ENCODE measurements at regions not wholly inside any gene's neighbourhood (a gene's known extent, or its start where the extent isn't known, plus 50 kb on each side); places are given as distances from the start of the nearest gene placed in this dataset.

GRCh38 chr6:11926594-11927407 is 85.3 kb upstream of the HIVEP1 start:
- no peak for DNase-seq (ENCODE audit: low read depth)

GRCh38 chr6:11925805-11926204 is 86.3 kb upstream of the HIVEP1 start:
- DNase-seq (ENCODE audit: low read depth): no peak

GRCh38 chr6:11923621-11924020 is 88.5 kb upstream of the HIVEP1 start:
- no peak for DNase-seq (ENCODE audit: low read depth)

GRCh38 chr6:11922901-11923300 is 89.2 kb upstream of the HIVEP1 start:
- DNase-seq (ENCODE audit: low read depth): no peak

DNA sequence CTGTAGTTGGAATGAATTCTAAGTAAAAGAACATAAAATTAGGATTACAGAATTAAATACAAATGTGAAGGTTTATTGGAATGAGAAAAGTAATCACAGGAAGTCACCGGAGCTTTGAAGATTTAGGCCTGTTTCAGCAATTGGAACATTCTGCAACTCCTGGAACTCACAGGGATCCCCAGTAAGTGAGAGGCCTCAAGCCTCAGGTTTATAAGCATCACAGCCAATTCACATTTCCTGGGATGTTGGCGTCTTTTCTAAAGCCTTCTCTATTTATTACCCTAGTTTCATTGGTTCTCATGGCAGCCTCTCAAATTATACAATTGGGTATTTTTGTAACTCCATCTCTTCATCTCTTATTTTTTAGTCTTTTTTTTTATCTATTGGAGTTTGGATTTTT is 90.4 kb upstream of the HIVEP1 start:
- DNase-seq (ENCODE audit: low read depth): no peak

GRCh38 chr6:11921017-11921438 is 91.1 kb upstream of the HIVEP1 start:
- DNase-seq (ENCODE audit: low read depth): peak; percentile 58

DNA sequence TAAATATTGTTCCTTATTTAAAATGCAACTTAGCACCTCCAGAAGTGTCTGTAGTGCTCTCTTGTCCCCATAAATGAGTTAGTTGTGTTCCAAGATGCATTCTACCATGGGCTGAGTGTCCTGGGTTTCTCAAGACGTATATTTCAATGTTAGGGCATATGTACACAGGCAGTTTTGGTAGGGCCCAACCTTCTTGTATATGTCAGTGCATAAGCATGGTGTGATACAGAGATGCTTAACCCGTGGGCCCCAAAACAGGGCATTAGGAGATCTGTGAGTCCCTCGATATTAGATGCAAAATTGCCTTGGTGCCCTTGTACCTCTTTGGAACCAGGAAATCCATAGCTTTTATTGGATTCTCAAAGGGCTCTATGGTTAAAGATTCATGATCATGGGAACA is 91.5 kb upstream of the HIVEP1 start:
- DNase-seq (ENCODE audit: low read depth): no peak

DNA sequence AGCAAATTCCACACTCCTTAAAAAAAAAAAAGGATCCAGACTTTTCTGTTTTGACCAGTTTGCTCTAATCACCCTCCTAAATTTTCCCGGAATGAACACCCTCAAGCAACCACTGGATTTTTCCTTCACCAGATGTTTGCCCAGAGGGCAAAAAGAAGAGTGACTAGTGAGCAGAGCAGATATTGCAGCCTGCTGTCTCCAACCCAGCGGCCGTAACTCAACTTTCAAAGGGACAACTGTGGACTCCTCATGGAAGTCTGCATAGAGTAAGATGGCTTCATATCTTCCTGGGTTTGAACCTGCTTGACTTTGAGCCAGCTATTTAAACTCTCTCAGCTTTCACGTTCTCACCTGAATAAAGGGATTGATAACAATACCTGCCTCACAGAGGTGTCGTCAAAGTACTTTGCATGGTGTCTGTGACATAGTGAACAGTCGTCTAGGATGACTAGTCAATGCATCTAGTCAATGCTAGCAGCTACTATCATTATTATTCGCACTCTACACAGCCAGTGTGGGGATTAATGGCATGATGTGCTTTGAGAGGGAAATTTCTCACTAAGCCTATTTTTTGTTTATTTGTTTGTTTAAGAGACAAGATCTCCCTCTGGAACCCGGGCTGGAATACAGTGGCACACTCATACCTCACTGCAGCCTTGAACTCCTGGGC is 92.2 kb upstream of the HIVEP1 start:
- no peak for DNase-seq (ENCODE audit: low read depth)

DNA sequence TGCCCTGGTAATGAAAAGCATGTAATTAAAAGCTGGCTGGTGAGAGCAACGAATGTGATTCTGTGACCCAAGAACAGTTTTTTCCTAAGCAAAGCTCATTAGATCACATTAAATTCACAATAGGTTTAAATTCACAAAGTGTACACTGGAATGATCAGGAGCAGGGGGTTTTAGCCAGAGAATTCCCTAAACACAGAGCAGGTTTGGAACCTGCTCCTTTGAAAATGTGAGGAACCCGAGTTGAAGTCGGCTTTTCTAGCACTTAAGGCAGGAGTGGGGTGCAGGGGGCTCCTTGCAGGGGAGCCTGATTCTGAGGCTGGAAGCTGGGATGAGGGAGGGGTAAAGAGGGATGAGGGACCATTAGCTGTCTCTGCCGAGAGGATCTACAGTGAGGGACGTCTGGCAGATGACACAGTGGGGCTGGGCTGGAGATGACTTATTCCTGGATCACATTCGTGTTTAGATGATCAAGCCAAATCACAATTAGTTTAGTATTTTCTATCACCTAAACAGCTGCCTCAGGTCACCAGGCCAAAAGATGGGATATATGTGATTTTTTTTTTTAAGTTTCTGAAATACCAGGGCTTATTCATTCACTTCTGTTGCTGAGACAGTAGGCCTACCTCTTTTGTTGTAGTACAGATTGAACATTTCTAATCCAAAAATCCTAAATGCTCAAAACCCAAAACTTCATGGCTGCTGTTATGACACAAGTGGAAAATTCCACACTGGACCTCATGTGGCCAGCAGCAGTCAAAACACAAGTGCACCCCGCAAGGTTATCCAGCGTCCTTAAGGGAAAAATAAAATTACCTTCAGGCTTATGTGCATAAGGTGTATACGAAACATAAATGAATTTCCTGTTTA is 93.1 kb upstream of the HIVEP1 start:
- no peak for DNase-seq (ENCODE audit: low read depth)

DNA sequence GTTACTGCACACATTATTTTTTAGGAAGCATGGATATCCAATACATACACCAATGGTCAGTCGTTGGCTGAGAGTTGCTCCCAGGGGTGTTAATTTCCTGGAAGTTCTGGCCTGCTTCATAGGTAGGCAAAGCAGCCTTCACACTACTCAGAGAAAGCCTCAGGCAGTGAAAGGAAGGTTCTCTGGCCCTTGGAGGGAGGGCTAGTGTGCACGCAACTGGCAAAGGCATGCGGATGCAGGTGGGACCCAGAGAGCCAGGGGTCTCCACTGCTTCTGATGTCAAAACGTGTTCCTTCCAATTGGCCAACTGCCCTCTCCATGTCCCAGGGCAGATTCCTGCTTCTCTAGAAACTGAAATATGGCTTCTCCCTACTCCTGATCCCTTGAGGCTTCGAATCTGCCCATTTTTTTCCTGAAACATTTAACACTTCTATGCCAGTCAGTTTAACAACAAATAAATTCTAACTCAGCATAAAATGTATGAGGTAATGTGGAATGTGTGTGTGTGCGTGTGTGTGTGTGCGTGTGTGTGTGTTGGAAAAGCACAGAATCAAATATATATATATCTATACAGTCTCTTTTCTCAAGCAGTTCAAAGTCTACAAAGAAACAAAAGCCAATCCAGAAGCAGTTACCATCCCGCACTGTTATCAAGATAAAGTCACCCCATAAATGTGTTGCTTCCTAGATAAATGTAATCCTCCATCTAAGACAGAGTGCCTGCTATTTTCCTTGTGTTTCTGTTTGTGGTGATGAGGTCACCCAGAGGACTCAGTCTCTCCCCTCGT is 94.0 kb upstream of the HIVEP1 start:
- no peak for DNase-seq (ENCODE audit: low read depth)

DNA sequence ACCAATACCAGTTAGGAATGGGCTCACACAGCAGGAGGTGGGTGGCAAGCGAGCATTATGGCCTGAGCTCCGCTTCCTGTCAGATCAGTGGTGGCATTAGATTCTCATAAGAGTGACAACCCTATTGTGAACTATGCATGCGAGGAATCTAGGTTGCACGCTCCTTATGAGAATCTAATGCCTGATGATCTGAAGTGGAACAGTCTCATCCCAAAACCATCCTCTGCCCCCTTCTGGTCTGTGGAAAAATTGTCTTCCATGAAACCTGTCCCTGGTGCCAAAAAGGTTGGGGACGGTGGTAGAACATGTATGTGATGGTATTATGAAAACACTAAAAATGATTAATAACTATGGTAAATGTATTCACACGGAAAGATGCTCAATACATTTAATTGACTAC is 99.7 kb upstream of the HIVEP1 start:
- no peak for DNase-seq (ENCODE audit: low read depth)

GRCh38 chr6:11911538-11911937 is 100.6 kb upstream of the HIVEP1 start:
- DNase-seq (ENCODE audit: low read depth): no peak

- no peak for DNase-seq (ENCODE audit: low read depth)
These were observed 102.4 kb upstream of the HIVEP1 start for GRCh38 chr6:11909696-11910132.

- no peak for DNase-seq (ENCODE audit: low read depth)
These were observed 103.5 kb upstream of the HIVEP1 start for GRCh38 chr6:11908436-11909105.

DNA sequence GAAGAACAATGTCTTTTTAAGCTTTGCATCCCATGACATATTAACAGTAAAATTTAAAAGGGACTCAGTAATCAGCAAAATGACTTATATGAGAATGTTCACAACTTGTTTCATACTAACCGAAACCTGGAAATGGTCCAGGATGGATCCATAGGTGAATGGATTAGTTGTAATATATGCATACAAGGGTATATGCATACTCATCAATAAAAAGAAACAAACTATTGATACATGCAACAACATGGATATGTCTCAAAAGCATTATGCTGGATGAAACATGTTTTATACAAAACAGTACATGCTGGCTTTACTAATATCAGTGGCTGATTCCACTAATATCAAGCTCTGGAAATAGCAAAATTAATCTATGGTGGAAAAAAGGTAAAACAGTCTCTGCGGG is 108.5 kb upstream of the HIVEP1 start:
- no peak for DNase-seq (ENCODE audit: low read depth)

DNA sequence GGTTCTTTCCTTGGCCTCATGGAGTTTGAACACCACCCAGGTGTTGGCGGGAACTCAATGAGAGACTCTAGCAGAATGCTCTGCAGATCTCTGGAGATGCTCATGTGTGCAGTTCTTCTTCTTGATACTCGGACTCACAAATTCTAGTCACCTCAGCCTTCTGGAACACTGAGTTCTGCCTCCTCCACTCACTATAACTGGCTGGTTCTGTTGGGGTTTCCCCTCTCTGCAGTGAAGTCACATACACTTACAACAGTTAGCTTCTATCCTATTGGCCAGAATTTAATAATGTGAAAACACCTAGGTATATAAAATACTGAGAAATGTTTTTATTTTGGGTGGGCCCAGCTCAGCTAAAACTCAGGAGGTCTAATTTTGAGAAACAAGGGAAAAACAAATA is 109.6 kb upstream of the HIVEP1 start:
- no peak for DNase-seq (ENCODE audit: low read depth)

- no peak for DNase-seq (ENCODE audit: low read depth)
These were observed 111.2 kb upstream of the HIVEP1 start for GRCh38 chr6:11900662-11901598.

- no peak for DNase-seq (ENCODE audit: low read depth)
These were observed 112.5 kb upstream of the HIVEP1 start for GRCh38 chr6:11899645-11900044.

- no peak for DNase-seq (ENCODE audit: low read depth)
These were observed 115.6 kb upstream of the ADTRP start for GRCh38 chr6:11894212-11894611.

GRCh38 chr6:11891547-11891946 is 112.9 kb upstream of the ADTRP start:
- no peak for DNase-seq (ENCODE audit: low read depth)

Measured in HS-5 (cell line).